GM19025 (cell line): ENCODE measurements at regions not wholly inside any gene's neighbourhood (a gene's known extent, or its start where the extent isn't known, plus 50 kb on each side); places are given as distances from the start of the nearest gene placed in this dataset.

ENCODE experiments used
- ATAC-seq: cut with Tn5 transposase; IDR thresholded peaks from one replicate; pipeline ENCODE4 v1.9.1; 2021; ENCODE audit warnings: mild to moderate bottlenecking, low read depth, moderate library complexity; ENCODE audit not compliant: unreplicated experiment

DNA sequence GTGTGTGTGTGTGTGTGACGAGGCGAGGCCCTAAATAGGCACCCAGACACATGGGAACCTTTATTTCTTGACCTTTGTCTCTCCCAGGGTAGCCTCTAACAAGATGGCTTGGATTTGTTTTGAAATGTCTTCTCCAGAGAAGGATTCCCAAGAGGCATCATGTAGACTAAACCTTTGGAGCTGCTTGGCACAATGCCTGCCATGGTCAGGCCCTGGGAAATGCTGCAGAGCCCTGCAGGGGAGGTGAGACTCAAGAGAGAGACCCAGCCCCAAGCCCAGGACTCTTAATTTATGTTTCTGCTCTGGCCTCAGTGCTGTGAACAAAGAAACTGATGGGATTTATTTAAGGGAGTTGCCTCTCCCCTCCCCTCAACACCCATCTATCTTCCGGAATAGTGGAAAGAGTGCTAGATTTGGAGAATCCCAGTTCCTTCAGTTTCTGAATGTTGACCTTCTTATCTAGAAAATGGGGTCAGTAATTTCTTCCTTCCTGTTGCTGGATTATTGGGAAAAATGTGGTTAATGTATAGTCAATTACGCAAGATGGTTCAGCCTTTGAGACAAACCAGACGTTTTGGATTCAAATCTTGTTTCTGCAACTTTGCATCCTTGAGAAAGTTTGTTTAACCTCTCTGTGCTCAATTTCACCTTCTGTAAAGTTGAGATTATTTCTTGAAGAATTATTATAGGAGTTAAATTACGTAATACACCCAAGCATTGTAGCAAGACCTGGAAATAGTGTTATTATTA is 434.8 kb downstream of the MAFB start:
- no peak for ATAC-seq

DNA sequence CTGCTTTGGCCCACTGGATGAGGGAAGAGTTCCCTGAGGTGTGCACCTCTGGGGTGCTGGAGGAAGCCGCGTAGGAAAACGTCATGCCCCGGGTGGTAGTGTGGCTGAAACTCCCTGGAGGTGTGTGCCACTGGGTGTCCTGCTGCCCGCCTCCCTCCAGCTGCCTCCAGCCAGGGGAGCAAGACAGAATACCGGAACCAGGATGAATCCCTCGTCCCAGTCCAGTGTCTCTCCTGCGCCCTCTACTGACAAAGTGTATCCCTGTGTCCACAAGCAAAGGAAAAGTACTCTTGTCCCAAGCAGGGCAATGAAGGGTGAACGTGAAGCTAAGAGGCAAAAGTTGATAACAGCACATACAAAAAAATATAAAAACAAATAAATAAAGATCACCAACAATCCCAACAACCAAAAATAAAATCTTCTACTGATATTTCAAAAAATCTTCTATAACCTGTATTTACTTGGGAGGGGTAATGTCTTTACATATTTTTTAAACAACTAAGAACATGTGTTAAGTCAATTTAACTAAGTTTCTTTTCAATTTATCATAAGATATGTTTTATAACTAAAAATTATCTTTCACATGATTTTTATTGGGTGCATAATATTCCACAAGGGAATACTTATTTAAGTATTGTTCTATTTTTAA is 437.6 kb downstream of the MAFB start:
- no peak for ATAC-seq

DNA sequence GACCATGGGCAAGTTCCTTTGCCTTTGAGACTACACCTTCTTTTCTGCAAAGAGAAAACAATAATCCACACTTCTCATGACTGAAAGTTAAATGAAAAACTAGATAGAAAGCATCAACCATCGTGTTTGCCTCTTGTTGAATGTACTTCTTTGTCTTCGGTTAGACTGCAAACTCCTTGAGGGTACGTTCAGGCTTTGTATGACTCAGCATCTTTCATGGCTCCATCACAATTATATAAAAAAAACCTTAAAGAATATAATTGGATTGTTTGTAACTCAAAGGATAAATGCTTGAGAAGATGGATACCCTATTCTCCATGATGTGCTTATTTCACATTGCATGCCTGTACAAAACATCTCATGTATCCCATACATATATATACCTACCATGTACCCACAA is 439.2 kb downstream of the MAFB start:
- ATAC-seq, result no peak

DNA sequence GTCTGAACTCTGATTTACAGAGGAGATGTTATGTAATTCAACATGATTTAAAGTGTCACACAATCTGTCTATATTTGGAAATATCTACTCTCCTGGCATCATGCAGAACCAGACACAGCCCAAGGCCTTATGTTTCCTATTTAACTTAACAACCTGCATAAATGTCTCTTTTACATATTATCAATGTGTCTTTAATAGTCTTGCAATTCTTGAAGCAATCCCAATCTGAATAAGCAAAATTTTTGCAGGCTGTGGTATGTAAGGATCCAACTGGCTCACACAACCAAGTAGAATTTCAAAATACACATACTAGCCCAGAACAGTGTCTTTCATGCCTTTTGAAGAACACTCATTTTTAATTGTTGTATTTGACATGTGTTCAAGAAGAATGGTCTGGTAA is 443.2 kb downstream of the MAFB start:
- no peak for ATAC-seq

DNA sequence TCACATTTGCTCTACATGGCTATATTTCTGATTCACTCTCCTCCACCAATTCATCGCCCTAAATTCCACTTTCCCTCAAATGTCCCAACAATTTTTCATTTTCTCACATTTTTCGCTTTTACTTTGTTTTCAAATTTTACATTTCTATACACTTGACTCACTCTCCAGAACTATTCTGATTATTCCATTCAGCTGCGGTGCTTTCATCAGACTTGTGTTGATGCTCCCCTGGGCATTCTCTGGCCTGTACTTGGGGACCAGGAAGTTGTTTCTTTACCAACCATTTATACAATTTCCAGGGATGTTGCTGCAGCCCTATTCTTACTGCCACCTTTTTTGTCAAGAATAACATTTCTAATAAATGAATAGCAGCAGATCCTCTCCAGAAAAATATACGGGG is 444.8 kb downstream of the MAFB start:
- ATAC-seq, result no peak

DNA sequence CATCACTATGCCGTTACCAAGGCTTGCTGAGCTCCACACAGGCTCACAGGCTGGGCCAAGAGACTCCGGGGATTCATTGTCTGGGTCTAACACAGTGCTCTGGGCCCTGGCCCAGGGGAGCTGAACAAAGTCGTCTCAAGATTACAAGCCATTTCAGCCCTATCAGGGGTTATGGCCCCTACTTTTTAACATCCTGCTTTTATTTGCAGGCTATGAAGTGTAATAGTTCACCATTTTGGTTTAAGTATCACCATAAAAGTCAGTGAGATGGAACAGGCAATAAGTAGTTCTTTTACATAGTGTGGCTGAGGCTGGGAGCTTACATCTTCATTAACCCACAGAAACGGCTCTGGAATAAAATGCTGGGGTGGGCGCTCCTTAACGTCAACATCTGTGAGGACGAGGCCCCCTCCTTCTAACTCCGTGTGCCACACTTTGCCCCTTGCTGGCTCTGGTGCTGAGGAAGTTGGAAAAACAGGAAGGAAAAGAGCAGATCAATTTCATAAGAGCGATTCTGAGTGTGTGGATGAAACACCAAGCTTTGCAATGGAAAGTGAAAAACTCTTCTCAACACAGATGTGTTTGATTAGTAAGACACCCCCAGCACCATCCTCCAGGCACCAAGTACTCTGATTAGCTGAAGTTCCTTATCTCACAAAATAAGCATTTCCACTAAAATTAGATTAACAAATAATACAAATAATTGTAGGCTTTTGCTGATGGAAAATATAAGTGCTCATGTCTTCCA is 447.3 kb downstream of the MAFB start:
- ATAC-seq, result no peak

DNA sequence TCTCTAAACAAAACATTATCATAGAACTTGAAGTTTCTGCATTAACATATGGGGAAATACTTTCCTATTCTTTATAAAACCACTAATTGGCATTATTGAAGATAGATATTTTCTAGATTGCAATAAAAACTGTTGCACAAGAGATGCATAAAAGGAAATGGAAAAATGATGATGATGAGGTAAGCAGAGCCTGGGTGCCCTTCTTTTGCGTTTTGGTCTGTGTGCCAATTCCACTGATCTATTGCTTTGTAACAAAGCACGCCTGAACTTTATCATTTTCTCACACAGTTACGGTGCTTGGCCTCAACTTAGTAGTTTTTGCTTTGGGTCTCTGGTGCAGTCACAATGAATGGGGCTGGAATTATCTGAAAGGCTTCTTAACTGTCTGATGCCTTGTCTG is 450.5 kb downstream of the MAFB start:
- no peak for ATAC-seq

DNA sequence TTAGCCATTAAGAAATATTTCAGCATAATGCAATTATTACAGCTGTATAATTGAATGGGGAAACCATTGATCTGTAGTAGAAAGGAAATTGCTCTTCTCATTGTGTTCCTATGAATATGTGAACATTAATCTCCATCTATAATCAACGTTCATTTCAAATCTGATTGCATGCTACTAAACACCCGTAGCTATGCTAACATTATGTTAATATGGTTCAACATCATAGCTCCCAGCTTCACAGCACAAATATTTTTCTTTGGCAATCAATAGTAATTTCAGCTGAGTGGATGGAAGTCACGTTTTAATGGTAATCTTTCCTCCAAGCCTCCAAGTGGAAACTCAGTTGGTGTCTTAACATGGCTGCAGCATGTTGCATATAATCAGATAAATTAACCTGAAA is 454.4 kb downstream of the MAFB start:
- no peak for ATAC-seq

DNA sequence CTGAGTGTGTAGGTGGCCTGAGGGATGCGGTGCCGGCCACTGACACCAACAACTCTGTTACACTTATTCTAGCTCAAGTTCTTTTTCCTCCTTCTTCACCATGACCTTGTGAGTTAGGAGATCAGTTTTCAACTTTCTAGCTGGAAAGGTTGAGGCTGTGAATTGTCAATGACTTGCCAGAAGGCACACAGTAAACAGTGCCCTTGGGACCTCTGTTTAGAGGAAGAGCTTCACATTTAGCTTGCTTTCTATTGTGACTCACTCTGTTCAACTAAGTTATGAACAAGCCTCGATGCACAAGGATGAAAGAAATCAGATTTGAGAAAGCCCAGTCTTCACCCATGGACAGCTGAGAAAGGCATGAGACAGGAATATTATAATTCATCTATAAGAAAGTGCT is 455.6 kb downstream of the MAFB start:
- ATAC-seq, result no peak

DNA sequence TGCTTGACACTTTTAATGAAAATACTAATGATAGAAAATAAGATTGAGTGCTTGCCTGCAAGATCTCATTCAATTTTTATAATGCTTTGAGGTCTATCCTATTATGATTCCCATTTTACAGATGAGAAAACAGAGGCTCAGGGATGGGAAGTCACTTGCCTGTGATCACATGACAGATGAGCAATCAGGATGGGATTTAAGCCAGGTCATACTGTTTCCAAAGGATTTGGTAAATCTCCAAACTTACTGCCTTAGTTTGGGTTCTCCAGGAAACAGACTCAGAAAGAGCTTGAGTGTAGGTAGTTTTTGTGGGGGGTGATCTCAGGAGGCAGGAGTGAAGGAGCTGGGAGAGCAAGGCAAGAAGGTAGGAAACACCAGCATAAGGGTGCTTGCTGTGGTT is 456.3 kb downstream of the MAFB start:
- ATAC-seq, result no peak

DNA sequence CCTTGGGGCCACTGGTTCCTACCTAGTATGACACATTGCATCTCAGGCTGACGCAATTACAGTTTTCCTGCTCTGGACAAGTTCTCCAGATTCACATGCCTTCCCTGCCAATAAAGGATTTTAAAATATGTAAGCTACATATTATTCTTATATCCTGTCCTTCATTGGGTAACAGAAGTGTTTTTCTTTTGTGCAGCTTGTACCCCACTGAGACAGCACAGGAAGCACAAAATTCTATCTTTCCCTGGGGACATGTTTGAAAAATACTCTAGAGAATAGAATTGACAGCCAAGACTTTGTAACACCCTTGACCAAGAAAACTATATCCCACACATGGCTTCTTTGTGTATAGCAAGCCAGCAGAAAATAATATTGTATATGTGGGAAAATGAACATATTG is 456.8 kb downstream of the MAFB start:
- no peak for ATAC-seq

DNA sequence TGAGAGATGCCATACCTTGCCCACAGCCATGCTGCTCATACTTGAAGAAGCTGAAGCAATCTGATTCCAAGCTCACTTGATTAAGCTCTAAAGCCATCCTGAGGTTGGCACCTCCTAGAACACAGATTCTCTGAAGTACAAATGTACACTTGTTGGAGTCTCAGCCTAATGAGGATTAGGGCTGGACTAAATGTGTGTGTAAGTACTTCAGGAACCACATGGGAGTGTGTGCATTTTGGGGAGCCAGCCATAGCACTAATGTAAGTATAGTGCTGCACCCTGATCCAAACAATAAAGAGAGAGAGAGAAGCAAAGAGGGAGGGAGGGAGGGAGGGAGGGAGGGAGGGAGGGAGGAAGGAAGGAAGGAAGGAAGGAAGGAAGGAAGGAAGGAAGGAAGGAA is 458.6 kb downstream of the MAFB start:
- no peak for ATAC-seq

DNA sequence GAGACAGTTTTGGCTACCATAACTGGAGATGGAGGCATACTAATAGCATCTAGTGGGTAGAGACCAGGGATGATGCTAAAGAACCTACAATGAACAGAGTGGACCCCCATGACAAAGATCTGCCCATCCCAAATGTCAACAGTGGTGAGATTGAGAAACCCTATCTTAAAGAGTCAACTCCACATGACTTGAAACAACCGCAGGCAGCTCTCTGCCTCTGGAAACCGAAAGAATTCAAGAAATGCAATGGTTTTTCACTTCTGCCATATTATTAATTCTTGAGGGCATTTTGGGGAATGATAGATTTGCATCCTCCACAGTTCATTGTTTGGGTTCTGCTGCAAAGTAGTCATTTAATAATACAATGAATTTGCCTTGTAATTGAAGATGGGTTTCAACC is 463.4 kb downstream of the MAFB start:
- ATAC-seq, result no peak

DNA sequence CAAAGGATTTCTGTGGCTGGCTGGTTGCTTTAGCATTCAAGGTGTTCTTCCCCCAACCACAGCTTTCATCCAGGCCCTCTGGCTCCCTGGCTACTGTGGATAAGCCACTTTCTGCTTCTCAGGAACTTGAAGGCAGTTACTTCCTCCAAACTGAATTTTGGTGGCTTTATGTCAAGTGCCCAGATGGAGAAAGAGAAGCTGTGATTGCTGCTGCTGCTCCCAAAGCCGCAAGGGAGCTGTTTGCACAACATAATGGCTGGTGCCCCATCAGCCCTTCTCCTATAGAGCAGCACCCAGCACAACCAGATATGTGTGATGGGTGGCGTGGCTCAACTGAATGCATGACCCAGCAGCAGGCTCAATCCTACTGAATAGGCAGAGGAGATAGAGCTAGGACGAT is 465.2 kb downstream of the MAFB start:
- no peak for ATAC-seq

DNA sequence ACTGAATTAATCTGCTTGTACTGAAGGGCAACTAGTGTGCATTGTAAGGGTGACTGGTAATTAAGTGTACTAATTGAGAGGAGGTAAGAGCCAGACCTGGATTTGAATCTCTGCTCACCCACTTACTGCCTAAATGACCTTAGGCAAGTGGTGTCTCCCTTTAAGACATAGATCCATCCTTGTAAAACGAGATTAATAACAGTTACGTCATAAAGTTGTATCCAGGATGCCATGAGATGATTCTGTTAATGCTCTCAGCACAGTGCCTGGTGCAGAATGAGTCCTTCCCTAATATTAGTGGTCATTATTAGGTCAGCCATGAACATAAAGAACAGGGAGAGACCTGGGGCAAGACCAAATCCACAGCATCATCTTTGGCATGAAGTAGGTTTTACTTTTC is 470.1 kb downstream of the MAFB start:
- no peak for ATAC-seq

DNA sequence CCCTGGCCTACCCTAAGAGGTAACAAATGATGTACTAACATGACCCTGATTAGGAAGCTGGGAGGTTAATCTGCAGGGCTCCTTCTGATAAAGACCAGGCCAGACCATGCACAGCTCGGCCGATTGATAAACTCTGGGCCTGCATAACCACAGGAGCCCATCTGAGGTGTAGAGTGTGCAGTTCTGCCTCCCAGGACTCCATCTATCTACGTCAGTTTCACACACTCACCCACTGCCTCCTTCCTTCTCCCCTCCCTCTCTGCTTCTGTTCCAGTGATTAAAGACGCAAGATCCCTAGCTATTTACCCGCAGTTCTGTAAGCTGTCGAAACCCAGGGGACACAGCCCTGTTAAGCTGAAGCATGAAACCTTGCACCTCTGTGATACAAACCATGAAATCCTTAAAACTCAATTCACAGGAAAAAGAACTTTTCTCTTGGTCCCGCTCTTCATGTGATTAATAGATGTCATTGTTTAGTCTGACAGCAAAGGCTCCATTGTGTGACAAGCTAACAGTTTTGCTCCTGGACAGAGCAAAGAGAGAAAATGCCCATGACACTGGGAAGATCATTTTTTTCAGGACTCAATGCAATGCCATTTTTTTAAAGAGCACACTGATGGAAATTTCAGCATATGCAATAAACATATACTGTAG is 470.6 kb downstream of the MAFB start:
- no peak for ATAC-seq

DNA sequence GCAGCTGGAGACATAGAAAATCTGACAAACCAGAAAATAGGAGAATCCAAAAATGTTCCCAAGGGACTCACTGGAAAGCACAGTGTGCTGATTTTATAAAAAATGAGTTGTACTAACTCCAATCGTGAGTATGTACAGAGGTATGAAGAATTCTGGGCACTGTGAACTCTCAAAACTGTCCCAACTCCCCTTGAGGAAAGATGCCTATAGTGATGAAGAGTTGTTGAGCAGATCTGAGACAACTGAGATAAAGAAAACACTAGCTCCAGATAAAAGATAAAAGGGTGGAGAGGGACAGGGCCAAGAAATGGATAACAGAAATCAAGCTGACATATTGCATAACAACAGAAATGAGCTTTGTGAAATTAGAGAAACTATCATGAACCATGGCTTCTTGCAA is 481.4 kb downstream of the MAFB start:
- no peak for ATAC-seq

DNA sequence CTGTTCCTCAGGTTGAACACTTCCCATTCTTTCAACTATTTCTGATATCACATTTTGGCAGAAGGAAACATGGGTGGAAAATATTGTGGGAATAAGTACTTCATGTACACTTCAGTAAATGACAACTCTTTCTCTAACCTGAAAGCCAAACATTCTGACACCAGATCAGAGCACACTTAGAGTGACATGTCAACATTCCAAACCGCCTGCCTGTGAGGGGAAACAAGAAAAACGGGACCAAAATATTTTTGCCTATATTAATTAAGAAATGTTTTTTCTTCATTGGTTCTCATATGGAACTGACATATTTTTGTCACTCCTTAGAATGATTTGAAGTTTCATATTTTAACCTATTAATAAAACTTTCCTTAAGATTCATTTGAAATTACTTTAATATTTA is 483.1 kb downstream of the MAFB start:
- ATAC-seq, result no peak

DNA sequence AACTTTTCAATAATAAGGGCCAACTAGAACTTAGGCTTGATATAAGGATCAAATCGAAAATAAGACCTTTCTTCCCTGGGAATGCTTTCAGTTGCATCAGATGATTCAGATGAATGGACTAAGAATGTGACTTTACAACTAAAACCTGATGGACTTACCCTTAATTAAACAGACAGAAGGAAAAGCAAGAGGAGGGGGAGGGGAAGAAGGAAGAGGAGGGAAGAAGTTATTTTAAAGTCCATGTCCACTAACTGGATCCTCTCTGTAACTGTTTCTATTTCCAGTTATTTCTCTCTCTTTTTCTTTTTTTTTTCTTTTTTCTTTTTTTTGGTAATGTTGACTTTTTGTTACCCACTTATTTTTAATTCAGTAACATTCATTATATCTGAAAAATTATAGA is 486.0 kb downstream of the MAFB start:
- no peak for ATAC-seq

DNA sequence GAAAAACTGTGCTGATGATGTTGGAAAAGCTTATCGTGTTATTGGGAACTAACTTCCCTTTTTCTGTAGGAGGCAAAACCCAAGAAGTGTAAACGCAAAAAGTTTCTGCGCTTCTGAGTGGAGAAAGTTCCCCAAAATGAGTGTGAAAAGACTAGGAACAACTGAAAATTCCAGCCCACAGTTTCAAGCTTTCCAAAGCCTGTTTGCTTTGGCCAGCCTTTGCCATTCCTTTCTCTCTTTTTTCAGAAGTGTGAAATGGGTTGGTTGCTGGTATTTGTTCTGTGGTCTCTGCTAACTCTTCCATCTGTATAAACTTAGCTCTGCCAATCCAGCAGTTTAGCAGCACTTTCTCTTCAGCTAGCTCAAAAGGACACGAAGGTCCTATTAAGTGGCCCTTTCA is 491.3 kb downstream of the MAFB start:
- ATAC-seq, result no peak

DNA sequence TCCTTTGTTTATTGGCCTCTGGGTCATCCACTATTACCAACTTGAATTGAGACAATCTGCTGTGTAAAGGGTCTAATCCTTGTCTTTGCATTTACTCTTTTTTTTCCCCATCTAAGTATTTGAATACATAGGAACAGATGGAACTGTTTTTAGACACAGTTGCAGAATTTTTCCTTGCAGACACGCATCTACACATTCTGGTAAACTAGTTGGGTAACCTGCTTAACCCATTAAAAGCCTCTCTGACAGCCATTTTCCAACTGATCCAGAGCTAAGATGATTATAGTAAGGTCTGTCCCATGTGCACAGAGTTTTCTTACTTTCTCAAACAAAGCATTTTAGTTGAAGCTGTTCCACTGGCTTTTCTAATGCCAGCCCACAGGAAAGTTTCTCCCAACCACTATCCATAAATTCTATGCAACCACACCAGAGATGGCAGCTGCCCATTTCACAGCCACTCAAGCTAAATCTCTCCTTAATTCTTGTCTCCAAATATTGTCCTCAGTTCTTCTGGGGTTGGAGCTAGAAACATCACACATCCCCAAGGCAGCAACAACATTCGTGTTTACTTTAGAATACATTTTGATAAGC is 492.1 kb downstream of the MAFB start:
- no peak for ATAC-seq
